Left cardiac atrium (tissue), 4 donors: ENCODE measurements at regions not wholly inside any gene's neighbourhood (a gene's known extent, or its start where the extent isn't known, plus 50 kb on each side); places are given as distances from the start of the nearest gene placed in this dataset.

Experiments
- ATAC-seq, 2 donors: fragments of 200-7000 bp; cut with Tn5 transposase; one replicate each; pipeline ENCODE4 v1.9.1; 2020; ENCODE audit warnings: mild to moderate bottlenecking in 2 of 2, moderate library complexity in 2 of 2
- DNase-seq: peaks from one replicate; pipeline ENCODE4 v3.0.0-alpha.2; 2020
- intact Hi-C, 2 donors: fragments of 100-400 bp; cut with DNase I; formaldehyde crosslinking; loops; one replicate each; pipeline versions ENCODE4 v1.14.1 to v1.15.1; 2022 to 2023
- donor health status: DM: no; HTN: yes; CAD: no.
- donor health status: DM: no; HTN: yes; CAD: no; lungs with severe emphysema.
- donor health status: DM: yes; HTN: yes; CAD: no.
- donor health status: Dilated cardiomyopathy.

GRCh38 chr4:38273407-38273806 lies 313.2 kb downstream of the PTTG2 start:
- intact Hi-C loops: no loop called here
- ATAC-seq (peak; percentile 15 to 38), DNase-seq (no peak)

- DNase-seq (no peak), ATAC-seq (no peak)
- intact Hi-C loops: no loop called here
Observed at GRCh38 chr4:38275331-38276100, 315.3 kb downstream of the PTTG2 start.

- intact Hi-C loops: no loop called here
- DNase-seq: no peak
- ATAC-seq: no peak
Observed at GRCh38 chr4:38278255-38278654, 318.1 kb downstream of the PTTG2 start.

- no peak for ATAC-seq
- DNase-seq: no peak
- intact Hi-C loops: no loop called here
Observed at GRCh38 chr4:38279077-38279476, 318.9 kb downstream of the PTTG2 start.

- DNase-seq (no peak), ATAC-seq (peak in 1 of 2 donors; percentile 37)
- intact Hi-C loops: no loop called here
Observed at GRCh38 chr4:38279650-38280322, 319.6 kb downstream of the PTTG2 start.

GRCh38 chr4:38280323-38280706 lies 320.1 kb downstream of the PTTG2 start:
- intact Hi-C loops: no loop called here
- DNase-seq (no peak), ATAC-seq (no peak)

- intact Hi-C loops: no loop called here
- DNase-seq (no peak), ATAC-seq (peak in 1 of 2 donors; percentile 31)
Observed at GRCh38 chr4:38281371-38282071, 321.3 kb downstream of the PTTG2 start.

- intact Hi-C loops: no loop called here
- ATAC-seq (no peak), DNase-seq (no peak)
Observed at GRCh38 chr4:38283724-38284123, 323.5 kb downstream of the PTTG2 start.

- intact Hi-C loops: no loop called here
- DNase-seq (no peak), ATAC-seq (no peak)
Observed at GRCh38 chr4:38284294-38285030, 324.3 kb downstream of the PTTG2 start.

- intact Hi-C loops: no loop called here
- no peak for DNase-seq
- no peak for ATAC-seq
Observed at GRCh38 chr4:38287101-38287851, 327.1 kb downstream of the PTTG2 start.

GRCh38 chr4:38289553-38289952 lies 329.4 kb downstream of the PTTG2 start:
- intact Hi-C loops: no loop called here
- DNase-seq: no peak
- ATAC-seq: no peak

GRCh38 chr4:38290366-38290765 lies 330.2 kb downstream of the PTTG2 start:
- intact Hi-C loops: no loop called here
- DNase-seq (no peak), ATAC-seq (no peak)

- ATAC-seq (no peak), DNase-seq (no peak)
- intact Hi-C loops: no loop called here
Observed at GRCh38 chr4:38290914-38291313, 330.7 kb downstream of the PTTG2 start.

- intact Hi-C loops: no loop called here
- DNase-seq: no peak
- no peak for ATAC-seq
Observed at GRCh38 chr4:38292529-38292928, 332.3 kb downstream of the PTTG2 start.

- intact Hi-C loops: no loop called here
- no peak for ATAC-seq
- DNase-seq: no peak
Observed at GRCh38 chr4:38294238-38294637, 334.0 kb downstream of the PTTG2 start.

GRCh38 chr4:38297061-38297460 lies 336.9 kb downstream of the PTTG2 start:
- intact Hi-C loops: no loop called here
- DNase-seq (no peak), ATAC-seq (no peak)

- intact Hi-C loops: no loop called here
- no peak for ATAC-seq
Observed at GRCh38 chr4:38298868-38299713, 338.9 kb downstream of the PTTG2 start.

GRCh38 chr4:38302910-38303309 lies 342.7 kb downstream of the PTTG2 start:
- intact Hi-C loops: no loop called here
- DNase-seq (no peak), ATAC-seq (no peak)

More at GRCh38 chr4:38298868-38299713, 338.9 kb downstream of the PTTG2 start:
- DNase-seq: no peak
